ENCODE measurements at regions not wholly inside any gene's neighbourhood (a gene's known extent, or its start where the extent isn't known, plus 50 kb on each side); places are given as distances from the start of the nearest gene placed in this dataset.

DNA sequence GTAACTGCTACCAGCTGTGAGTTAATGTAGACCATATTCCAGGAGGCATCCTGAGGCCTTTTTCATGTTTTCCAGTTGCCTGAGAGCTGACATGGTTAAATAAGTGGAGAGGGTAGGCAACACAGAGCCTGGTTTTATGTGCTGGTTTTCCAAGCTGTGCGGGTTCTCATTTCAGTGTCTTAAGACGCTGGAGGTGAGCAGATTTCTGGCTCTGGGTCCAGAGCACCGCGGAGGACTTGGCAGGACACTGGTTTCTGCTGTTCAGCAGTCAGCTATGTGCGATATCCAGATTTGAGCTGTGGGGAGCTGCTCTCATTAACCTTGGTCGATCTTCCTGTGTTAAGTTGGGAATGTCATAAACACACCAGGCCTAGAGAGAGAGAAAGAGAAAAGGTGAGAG is 680.8 kb downstream of the BCL11B start:
- Histone ChIP-seq H3K36me3 (no peaks in the 10 kb centered on the region), H3K9me3 (no peaks in the 10 kb centered on the region), H3K27me3 (replicated peaks; ENCODE audit: insufficient read depth) (no peaks in the 10 kb centered on the region), H3K27ac (no peak overlapping the region), H3K4me3 (no peak overlapping the region), H3K4me1 (ENCODE audit: control insufficient read depth in 1 of 2, low read depth in 2 of 2) (no peaks in the 10 kb centered on the region)
- TF ChIP-seq, protein P1, sequence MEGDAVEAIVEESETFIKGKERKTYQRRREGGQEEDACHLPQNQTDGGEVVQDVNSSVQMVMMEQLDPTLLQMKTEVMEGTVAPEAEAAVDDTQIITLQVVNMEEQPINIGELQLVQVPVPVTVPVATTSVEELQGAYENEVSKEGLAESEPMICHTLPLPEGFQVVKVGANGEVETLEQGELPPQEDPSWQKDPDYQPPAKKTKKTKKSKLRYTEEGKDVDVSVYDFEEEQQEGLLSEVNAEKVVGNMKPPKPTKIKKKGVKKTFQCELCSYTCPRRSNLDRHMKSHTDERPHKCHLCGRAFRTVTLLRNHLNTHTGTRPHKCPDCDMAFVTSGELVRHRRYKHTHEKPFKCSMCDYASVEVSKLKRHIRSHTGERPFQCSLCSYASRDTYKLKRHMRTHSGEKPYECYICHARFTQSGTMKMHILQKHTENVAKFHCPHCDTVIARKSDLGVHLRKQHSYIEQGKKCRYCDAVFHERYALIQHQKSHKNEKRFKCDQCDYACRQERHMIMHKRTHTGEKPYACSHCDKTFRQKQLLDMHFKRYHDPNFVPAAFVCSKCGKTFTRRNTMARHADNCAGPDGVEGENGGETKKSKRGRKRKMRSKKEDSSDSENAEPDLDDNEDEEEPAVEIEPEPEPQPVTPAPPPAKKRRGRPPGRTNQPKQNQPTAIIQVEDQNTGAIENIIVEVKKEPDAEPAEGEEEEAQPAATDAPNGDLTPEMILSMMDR (IDR thresholded peaks at IDR 0.05): no peak
- ATAC-seq (ENCODE audit: insufficient number of reproducible peaks, low FRiP score, low read depth): no peak
- DNase-seq (ENCODE audit: low spot score): no peak

DNA sequence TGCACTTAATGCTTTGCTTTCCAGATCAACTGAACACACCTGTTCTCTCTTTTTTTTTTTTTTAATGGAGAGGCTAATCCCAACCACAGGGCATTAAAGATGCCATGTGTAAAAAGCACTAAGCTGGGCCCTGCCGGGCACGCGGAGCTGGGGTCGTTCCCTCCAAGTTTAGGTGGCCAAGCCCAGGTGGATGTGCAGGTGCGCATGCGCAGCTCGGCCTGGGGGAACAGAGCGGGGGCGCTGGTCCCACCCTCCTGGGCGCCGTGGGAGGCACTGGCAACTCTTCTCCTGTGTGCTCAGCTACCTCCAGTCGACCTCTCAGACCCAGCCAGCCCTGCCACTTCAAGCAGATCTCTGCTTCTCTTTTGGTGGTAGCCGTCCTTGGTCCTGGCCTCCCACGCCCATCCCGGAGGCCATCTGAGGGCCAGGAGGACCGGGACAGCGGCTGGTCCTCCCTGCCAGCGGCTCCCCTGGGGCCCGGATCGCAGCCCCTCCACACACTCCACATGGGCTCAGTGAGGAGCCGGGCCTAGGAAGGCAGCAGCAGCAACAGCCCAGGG is 679.3 kb downstream of the BCL11B start:
- H3K9me3 ChIP-seq: peaks cover 5% of the 10 kb centered on the region
- no peaks in the 10 kb centered on the region for H3K36me3 ChIP-seq
- TF ChIP-seq, protein P1 (IDR thresholded peaks at IDR 0.05): no peak
- H3K4me1 ChIP-seq (ENCODE audit: control insufficient read depth in 1 of 2, low read depth in 2 of 2): no peaks in the 10 kb centered on the region
- no peak for DNase-seq (ENCODE audit: low spot score)
- no peak for ATAC-seq (ENCODE audit: insufficient number of reproducible peaks, low FRiP score, low read depth)
- H3K27me3 ChIP-seq (replicated peaks; ENCODE audit: insufficient read depth): no peaks in the 10 kb centered on the region
- H3K4me3 ChIP-seq: no peak overlapping the region
- no peak overlapping the region for H3K27ac ChIP-seq

DNA sequence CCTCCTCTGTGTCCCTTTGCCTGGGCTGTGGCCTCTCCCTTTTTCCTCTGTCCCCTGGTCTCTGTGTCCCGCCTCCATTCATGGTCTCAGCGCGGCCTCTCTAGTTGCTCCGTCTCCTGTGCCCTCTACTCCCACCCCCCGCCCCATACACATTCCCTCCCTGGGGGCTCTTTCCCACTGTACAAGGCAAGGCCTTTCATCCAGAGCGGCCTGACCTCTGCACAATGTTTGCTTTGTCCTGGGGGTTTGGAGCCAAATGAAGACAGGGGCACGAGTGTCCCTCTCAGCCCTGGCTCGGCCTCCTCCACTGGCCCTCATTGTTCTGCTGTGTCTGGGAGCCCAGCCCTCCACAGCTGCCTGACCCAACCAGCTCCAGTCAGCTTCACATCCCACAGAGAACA is 678.6 kb downstream of the BCL11B start:
- H3K36me3 ChIP-seq: no peaks in the 10 kb centered on the region
- peaks cover 5% of the 10 kb centered on the region for H3K9me3 ChIP-seq
- DNase-seq (ENCODE audit: low spot score) (no peak), ATAC-seq (ENCODE audit: insufficient number of reproducible peaks, low FRiP score, low read depth) (no peak)
- TF ChIP-seq, protein P1 (IDR thresholded peaks at IDR 0.05): no peak
- H3K27ac ChIP-seq: no peak overlapping the region
- H3K4me1 ChIP-seq (ENCODE audit: control insufficient read depth in 1 of 2, low read depth in 2 of 2): no peaks in the 10 kb centered on the region
- H3K4me3 ChIP-seq: no peak overlapping the region
- no peaks in the 10 kb centered on the region for H3K27me3 ChIP-seq (replicated peaks; ENCODE audit: insufficient read depth)

DNA sequence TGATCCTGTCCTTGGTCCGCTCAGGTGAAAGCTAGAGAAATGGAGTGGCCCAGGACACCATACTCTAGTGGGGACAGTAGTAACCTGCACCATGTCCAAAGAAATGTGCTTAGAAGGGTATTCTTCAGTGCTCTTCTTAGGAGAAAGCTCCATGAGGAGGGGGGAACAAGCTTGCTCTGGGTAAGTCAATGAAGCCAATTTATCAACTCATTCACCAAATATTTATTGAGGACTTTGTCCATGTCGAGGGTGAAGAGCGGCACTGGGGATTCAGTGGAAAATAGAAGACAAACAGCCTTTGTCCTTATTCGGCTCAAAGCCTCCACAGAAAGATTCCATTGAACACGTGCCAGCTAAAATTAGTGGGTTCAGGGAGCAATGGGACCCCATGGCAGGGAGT is 677.8 kb downstream of the BCL11B start:
- DNase-seq (ENCODE audit: low spot score): no peak
- TF ChIP-seq, protein P1 (IDR thresholded peaks at IDR 0.05): no peak

DNA sequence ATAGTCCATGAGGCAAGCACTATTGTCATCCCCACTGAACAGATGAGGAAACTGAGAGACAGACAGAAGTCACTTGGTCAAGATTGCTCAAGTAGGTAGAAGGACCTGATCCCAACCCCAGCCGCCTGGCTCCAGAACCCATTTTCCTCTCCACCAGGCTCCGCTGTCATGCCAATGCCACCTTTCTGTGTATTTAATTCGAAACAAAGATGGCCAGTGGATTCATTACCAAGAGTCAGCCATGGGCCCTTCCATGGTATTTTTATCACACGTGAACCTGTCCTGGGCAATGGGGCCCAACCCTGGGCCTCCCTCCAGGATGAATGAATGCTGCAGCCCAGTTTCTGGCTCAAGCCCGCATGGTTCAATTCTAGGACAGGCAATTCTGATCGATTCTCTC is 673.4 kb downstream of the BCL11B start:
- TF ChIP-seq, protein P1 (IDR thresholded peaks at IDR 0.05): no peak
- Histone ChIP-seq H3K4me1 (ENCODE audit: control insufficient read depth in 1 of 2, low read depth in 2 of 2) (no peaks in the 10 kb centered on the region), H3K27ac (no peak overlapping the region), H3K27me3 (replicated peaks; ENCODE audit: insufficient read depth) (no peaks in the 10 kb centered on the region), H3K9me3 (peaks cover 5% of the 10 kb centered on the region), H3K4me3 (no peak overlapping the region), H3K36me3 (no peaks in the 10 kb centered on the region)
- no peak for ATAC-seq (ENCODE audit: insufficient number of reproducible peaks, low FRiP score, low read depth)
- DNase-seq (ENCODE audit: low spot score): no peak

More for the DNA sequence above, 677.8 kb downstream of the BCL11B start:
- Histone ChIP-seq H3K4me1 (ENCODE audit: control insufficient read depth in 1 of 2, low read depth in 2 of 2) (no peaks in the 10 kb centered on the region), H3K27me3 (replicated peaks; ENCODE audit: insufficient read depth) (no peaks in the 10 kb centered on the region), H3K9me3 (peaks cover 5% of the 10 kb centered on the region), H3K27ac (no peak overlapping the region), H3K4me3 (no peak overlapping the region), H3K36me3 (no peaks in the 10 kb centered on the region)
- ATAC-seq (ENCODE audit: insufficient number of reproducible peaks, low FRiP score, low read depth): no peak
